Tibial nerve (tissue), 4 donors: ENCODE measurements at regions not wholly inside any gene's neighbourhood (a gene's known extent, or its start where the extent isn't known, plus 50 kb on each side); places are given as distances from the start of the nearest gene placed in this dataset.
"Not testable (repeated sequence)": the region's sequence is repeated elsewhere in the genome, so short reads cannot be mapped to it uniquely, and the experiment has no call there.

Experiments used
- EP300 ChIP-seq, 2 donors: sonication (generic); formaldehyde crosslinking; IDR thresholded peaks; one replicate each; pipeline ENCODE4 v1.6.1; 2017; ENCODE audit warnings: antibody characterized with exemption in 2 of 2, mild to moderate bottlenecking in 1 of 2
- TF ChIP-seq, protein P1 (sequence below), 5 experiments: fragments of 200-600 bp in 3 of 5; fragments of 450-650 bp in 2 of 5; sonication (generic) in 3 of 5; IDR thresholded peaks; one replicate each; pipeline ENCODE4 v1.5.1; 2016 to 2019; ENCODE audit warnings: antibody characterized with exemption in 5 of 5, mild to moderate bottlenecking in 3 of 5, moderate library complexity in 2 of 5

DNA sequence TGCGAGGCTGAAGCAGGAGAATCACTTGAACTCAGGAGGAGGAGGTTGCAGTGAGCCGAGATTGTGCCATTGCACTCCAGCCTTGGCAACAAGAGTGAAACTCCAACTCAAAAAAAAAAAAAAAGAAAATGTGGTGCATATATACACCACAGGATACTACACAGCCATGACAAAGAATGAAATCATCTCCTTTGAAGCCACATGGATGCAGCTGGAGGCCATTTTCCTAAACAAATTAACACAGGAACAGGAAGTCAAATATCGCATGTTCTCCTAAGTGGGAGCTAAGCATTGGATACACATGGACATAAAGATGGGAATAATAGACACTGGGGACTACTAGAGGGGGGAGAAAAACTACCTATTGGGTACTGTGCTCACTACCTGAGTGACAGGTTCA, 226.9 kb downstream of the SOX2 start:
- TF ChIP-seq, protein P1, sequence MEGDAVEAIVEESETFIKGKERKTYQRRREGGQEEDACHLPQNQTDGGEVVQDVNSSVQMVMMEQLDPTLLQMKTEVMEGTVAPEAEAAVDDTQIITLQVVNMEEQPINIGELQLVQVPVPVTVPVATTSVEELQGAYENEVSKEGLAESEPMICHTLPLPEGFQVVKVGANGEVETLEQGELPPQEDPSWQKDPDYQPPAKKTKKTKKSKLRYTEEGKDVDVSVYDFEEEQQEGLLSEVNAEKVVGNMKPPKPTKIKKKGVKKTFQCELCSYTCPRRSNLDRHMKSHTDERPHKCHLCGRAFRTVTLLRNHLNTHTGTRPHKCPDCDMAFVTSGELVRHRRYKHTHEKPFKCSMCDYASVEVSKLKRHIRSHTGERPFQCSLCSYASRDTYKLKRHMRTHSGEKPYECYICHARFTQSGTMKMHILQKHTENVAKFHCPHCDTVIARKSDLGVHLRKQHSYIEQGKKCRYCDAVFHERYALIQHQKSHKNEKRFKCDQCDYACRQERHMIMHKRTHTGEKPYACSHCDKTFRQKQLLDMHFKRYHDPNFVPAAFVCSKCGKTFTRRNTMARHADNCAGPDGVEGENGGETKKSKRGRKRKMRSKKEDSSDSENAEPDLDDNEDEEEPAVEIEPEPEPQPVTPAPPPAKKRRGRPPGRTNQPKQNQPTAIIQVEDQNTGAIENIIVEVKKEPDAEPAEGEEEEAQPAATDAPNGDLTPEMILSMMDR (IDR thresholded peaks at IDR 0.05), result not testable (repeated sequence)
- TF ChIP-seq EP300 (IDR thresholded peaks at IDR 0.05), result not testable (repeated sequence)
